ENCODE measurements at regions not wholly inside any gene's neighbourhood (a gene's known extent, or its start where the extent isn't known, plus 50 kb on each side); places are given as distances from the start of the nearest gene placed in this dataset.
"Not testable (repeated sequence)": the region's sequence is repeated elsewhere in the genome, so short reads cannot be mapped to it uniquely, and the experiment has no call there.

- no peak for DNase-seq
These were observed 139.1 kb upstream of the FMN2 start for GRCh38 chr1:239952348-239953308.

DNA sequence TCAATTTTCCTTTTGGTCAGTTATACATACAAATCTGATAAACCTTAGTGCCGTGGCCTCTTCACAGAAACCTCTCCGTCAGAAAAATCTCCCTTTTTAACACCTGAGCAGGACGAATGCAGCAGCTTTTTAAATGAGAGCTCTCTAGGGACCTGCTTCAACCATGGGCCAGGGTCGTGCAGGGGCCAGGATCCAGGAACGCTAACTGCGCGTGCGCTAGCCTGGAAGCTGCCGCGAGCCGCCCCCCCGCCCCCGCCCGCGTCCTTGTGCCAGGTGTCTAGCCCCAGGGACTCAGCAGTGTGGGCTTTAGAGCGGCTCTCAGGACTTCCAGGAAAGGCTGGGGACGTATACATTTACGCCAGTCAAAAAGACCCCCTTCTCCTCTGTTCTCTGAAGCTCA lies 136.8 kb upstream of the FMN2 start:
- no peak for DNase-seq

DNA sequence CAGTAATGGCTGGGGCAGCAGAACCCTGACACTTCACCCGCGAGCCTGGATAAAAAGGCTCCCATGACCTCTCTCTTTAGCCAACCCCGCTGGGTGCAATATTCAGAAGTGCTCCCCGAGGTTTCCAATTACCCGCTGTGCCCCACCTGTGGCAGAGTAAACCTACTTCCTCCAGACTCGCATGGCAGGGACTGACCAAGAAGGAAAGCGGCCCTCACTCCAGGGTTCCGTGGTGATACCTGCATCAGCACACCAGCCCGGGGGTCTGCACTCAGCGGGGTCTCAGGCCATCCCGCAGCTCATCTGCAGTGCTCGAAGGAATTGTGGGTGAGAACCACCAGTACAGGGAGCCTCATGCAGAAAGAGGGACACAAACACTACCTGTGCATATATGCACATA lies 136.3 kb upstream of the FMN2 start:
- DNase-seq = no peak

- no peak for DNase-seq
These were observed 135.4 kb upstream of the FMN2 start for GRCh38 chr1:239956263-239956662.

DNA sequence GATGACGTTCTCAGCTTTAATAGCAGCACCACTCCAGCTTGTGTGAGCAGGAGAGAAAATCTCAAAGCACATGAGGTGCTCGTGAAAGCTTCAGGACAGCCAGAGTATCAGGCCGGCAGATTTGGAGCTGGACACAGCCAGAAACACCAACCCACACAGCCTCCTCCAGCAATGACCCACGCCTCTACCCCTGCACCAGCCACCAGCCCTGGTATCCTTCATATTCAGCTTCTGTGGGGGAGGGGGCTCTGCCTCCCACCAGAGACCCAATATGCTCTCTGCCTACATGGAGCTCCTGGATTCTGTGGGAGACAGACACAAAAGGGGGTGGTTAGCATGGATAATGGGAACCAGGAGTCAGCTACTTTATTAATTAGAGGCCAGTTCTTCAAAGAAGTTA lies 133.6 kb upstream of the FMN2 start:
- no peak for DNase-seq

DNA sequence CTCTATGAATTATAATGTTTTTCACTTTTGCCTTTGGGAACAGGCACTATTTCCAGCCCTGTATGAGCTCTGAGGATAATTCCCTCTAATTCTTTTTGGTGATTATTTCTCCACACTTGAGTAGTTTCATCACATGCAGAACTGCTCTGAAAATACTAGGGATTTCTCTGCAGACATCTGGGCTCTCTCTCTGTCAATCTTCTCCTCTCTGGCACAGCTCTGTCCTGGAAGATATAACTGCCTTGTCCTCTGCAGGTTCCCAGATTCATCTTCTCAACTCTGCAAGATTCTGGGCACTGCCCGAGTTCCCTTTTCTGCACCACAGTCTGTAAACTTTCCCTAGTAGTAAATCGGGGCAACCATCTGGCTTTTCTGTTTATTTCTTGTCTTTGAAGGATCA lies 131.3 kb upstream of the FMN2 start:
- no peak for DNase-seq

DNA sequence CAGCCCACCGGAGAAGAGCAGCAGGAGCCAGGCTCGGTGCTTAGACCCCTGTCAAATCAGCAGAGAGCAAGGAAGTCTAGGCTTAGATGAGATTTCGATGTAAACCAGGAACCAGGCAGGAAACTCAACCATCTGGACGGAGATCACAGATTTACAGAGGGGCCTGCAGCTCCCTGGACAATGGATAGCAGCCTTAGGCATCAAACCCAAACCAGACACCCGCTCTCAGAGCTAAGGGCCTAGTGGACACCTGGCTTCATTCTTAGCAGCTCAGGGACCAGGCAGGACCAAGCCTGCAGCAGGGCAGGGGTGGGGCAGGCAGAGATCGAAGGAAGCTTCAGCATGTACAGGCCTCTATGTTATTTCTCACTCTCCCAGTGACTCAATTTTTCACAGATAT lies 127.8 kb upstream of the FMN2 start:
- no peak for DNase-seq

DNA sequence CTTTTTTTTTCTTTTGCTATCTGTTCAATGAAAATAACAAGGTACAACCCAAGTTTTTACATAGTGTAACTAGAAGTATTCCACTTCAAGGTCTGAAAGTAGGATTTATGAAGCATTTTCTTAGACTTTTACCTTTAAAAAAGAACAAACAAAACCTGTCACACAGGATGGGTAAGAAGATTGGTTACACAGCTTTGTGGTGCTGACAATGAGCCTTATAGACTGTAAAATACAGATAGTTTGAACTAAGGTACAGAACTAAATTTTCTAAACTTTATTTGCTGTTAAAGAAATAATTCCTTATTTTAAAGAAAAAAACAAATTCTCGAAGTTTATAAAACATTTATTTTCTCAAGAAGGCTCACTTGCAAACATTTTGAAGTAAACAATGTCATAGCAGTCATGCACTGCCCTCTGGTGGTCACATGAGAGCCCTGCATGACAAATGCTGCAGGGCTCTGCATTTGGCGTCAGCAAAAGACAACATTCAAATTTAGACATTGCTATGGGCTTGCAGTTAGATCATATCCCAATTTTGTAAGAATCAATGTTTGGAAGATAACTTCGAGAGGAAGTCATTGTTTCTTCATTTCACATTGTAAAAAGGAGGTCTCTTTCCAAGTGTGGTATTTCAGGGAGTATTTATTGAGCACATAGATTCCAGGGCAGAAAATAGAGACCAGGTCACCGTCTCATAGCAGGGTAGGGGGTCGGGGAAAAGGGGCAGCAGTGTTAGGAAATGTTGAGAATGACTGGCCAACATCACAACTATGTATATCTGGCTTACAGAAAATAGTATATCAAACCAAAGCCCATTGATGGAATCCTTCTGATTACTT lies 115.3 kb upstream of the FMN2 start:
- peak; percentile 40 for DNase-seq

- DNase-seq = no peak
These were observed 114.3 kb upstream of the FMN2 start for GRCh38 chr1:239977416-239977815.

GRCh38 chr1:239979456-239979855 lies 112.2 kb upstream of the FMN2 start:
- DNase-seq = no peak

- DNase-seq = no peak
These were observed 108.9 kb upstream of the FMN2 start for GRCh38 chr1:239982762-239983161.

- no peak for DNase-seq
These were observed 106.6 kb upstream of the FMN2 start for GRCh38 chr1:239985044-239985443.

GRCh38 chr1:239987103-239987745 lies 104.5 kb upstream of the FMN2 start:
- DNase-seq = peak; percentile 6

GRCh38 chr1:239989990-239990389 lies 101.7 kb upstream of the FMN2 start:
- no peak for DNase-seq

- DNase-seq = not testable (repeated sequence)
These were observed 99.1 kb upstream of the FMN2 start for GRCh38 chr1:239992566-239992965.

GRCh38 chr1:239993366-239993765 lies 98.3 kb upstream of the FMN2 start:
- no peak for DNase-seq

GRCh38 chr1:239995281-239995680 lies 96.4 kb upstream of the FMN2 start:
- DNase-seq = no peak

DNA sequence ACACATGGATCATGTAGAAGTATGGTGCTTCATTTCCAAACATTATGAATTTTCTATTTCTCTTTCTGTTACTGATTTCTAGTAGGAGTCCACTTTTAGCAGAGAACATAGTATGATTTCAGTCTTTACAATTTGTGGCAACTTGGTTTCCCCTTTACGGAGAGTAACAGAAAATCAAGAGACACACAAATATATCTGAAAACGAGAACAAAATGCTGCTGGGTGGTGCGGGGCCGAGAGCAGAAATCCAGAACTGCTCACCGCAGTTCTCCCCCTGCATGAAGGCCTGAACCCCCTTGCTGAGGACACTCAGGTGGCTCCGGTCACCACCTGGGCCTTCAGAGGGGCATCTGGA lies 94.5 kb upstream of the FMN2 start:
- no peak for DNase-seq

- DNase-seq = no peak
These were observed 94.0 kb upstream of the FMN2 start for GRCh38 chr1:239997515-239998311.

DNA sequence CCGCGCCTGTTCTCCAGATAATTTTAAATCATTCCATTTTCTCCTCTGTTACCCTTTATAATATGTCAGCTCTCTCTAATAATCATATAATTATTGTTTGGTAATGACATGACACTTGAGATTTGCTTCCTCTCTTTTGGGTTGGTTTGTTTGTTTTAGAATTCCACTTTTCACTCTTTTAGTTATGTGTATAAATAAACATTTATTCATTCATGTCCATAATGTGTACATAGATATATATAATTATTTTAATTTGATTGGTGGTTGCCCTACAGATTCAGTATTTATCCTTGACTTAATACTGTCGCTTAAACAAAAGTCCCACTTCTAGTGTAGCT lies 93.4 kb upstream of the FMN2 start:
- no peak for DNase-seq

DNA sequence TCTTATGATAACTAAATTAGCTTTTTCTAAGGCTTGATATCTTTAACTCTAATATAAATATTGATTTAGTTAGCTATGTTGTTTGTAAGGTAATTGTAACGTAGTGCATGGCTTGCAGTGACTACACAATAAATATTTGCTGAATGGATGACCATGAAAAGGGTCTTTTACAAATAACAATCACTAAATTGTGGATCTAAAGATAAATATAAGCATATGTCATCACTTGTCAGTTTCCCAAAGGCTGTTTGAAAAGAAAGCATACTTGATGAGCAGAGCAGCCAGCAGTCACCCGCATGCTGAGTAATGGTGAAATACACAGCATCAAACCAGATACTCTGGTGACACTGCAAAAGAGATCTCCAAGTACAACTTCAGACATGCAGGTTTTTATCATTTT lies 92.5 kb upstream of the FMN2 start:
- no peak for DNase-seq

- no peak for DNase-seq
These were observed 91.0 kb upstream of the FMN2 start for GRCh38 chr1:240000634-240001033.
